Neural crest cell (in vitro differentiated cells): ENCODE measurements at regions not wholly inside any gene's neighbourhood (a gene's known extent, or its start where the extent isn't known, plus 50 kb on each side); places are given as distances from the start of the nearest gene placed in this dataset.
A peak's percentile ranks its signal among the peaks of the same experiment; 100 is the strongest.

Experiments used
- DNase-seq: peaks from one replicate; pipeline ENCODE4 v3.0.0; 2021; ENCODE audit warnings: low read depth, mixed read lengths, low spot score
- H3K27ac Mint-ChIP-seq: one replicate; pipeline ENCODE4 v1.8.0; 2021; ENCODE audit warnings: mild to moderate bottlenecking, mixed read lengths; ENCODE audit not compliant: unreplicated experiment
- H3K27me3 Mint-ChIP-seq: 2 replicates; pipeline ENCODE4 v1.8.0; 2021; ENCODE audit warnings: low read depth, mild to moderate bottlenecking, mixed read lengths
- H3K36me3 Mint-ChIP-seq: 2 replicates; pipeline ENCODE4 v1.8.0; 2021; ENCODE audit warnings: low read depth, mild to moderate bottlenecking, mixed read lengths
- H3K4me1 Mint-ChIP-seq: 2 replicates; pipeline ENCODE4 v1.8.0; 2021; ENCODE audit warnings: mixed read lengths
- H3K4me3 Mint-ChIP-seq: one replicate; pipeline ENCODE4 v1.8.0; 2021; ENCODE audit warnings: mild to moderate bottlenecking, mixed read lengths
- H3K9me3 Mint-ChIP-seq: 2 replicates; pipeline ENCODE4 v1.8.0; 2021; ENCODE audit warnings: mixed read lengths
- CTCF ChIP-seq: fragments of 200-600 bp; sonication (generic); conservative IDR thresholded peaks from 2 replicates; pipeline ENCODE4 v1.5.0; 2021; ENCODE audit warnings: antibody characterized with exemption, mild to moderate bottlenecking

DNA sequence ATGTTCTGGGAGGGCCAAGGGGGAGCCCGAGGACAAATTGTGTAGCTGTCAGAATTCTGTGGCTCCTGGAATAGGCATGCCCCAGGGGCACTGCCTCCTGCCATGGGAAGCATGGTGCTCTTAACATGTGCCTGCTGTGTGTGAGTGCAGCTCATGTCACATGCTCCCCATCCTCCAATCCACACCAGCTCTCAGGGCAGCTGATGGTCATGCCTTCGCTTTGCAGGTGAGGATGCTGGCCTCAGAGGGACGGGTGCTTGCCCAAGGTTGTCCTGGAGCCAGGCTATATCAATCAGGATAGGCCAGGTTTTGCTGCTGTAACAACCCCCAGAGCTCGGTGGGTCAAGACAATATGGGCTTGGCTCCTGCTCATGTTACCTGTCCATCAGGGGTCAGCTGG is 303.4 kb downstream of the RPS24 start:
- Mint-ChIP-seq H3K4me3 (no peak overlapping the region), H3K27me3 (no peaks in the 10 kb centered on the region), H3K9me3 (peaks cover 4% of the 10 kb centered on the region), H3K27ac (peak overlapping the region; percentile 81), H3K36me3 (peaks cover 4% of the 10 kb centered on the region), H3K4me1 (peaks cover 38% of the 10 kb centered on the region)
- DNase-seq: no peak
- TF ChIP-seq CTCF: no peak

DNA sequence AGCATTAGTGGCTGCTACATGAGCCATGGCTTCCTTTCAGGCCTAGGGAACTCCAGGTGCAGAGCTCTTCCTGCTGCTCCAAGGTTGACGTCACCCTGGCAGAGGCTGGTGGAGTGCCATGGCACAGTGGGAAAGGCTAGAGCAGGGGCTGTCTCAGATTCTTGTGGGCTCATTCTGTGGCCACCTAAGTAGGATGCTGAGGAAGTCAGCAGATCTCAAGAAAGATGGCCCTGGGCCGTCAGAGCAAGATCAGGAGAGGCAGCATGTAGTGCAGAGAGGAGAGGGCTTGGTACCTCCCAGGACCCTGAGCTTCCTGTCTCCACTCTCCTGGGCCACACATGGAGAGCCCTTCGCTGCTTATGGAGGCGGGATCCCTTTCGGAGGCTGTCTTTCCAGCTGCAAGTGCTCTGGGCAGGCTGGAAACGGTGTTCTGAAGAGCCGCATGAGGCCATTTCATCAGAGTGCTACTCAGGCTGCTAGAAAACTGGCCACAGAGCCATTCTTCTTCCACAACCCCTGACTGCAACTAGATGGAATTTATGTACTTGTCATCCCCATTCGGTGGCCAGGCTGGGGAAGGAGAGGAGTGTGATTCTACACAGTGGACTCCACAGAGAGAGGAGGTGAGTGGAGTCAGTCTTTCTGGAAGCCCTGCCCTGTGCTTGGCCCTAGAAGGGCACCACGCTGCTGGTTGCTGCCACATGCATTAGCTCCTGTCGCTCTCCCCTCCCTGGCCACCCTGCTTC is 304.2 kb downstream of the RPS24 start:
- no peaks in the 10 kb centered on the region for H3K27me3 Mint-ChIP-seq
- H3K36me3 Mint-ChIP-seq: peaks cover 4% of the 10 kb centered on the region
- H3K4me1 Mint-ChIP-seq: peaks cover 33% of the 10 kb centered on the region
- TF ChIP-seq CTCF: no peak
- no peak for DNase-seq
- H3K27ac Mint-ChIP-seq: no peak overlapping the region
- H3K4me3 Mint-ChIP-seq: no peak overlapping the region
- peaks cover 4% of the 10 kb centered on the region for H3K9me3 Mint-ChIP-seq

DNA sequence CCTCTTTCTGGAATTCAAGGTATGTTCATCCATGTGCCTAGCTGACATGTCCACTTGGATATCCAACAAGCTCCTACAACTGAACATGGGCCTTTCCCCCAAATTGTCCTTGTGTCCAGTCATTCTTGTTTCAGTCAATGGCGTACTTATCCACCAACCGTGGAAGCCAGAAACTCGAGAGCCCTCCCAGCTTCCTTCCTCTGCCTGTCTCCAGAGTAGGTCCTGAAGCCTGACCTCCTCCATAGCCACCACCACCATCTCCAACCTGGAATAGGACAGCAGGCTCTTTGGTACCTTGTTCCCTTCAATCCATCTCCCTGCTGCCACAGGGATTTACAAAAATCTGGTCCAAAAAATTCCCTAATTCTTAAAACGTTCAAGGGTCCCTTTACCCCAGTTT is 305.1 kb downstream of the RPS24 start:
- DNase-seq: no peak
- TF ChIP-seq CTCF: no peak
- Mint-ChIP-seq H3K9me3 (no peaks in the 10 kb centered on the region), H3K27me3 (no peaks in the 10 kb centered on the region), H3K4me1 (peaks cover 28% of the 10 kb centered on the region), H3K36me3 (no peaks in the 10 kb centered on the region), H3K27ac (no peak overlapping the region), H3K4me3 (no peak overlapping the region)

- Mint-ChIP-seq H3K9me3 (no peaks in the 10 kb centered on the region), H3K4me1 (peaks cover 28% of the 10 kb centered on the region), H3K4me3 (no peak overlapping the region), H3K27ac (no peak overlapping the region), H3K36me3 (no peaks in the 10 kb centered on the region), H3K27me3 (no peaks in the 10 kb centered on the region)
- no peak for DNase-seq
- no peak for TF ChIP-seq CTCF
Measured at GRCh38 chr10:78339251-78339650, 305.6 kb downstream of the RPS24 start.

GRCh38 chr10:78341953-78342614 is 308.4 kb downstream of the RPS24 start:
- Mint-ChIP-seq H3K9me3 (peaks cover 9% of the 10 kb centered on the region), H3K27me3 (no peaks in the 10 kb centered on the region), H3K36me3 (peaks cover 2% of the 10 kb centered on the region), H3K27ac (no peak overlapping the region), H3K4me1 (peaks cover 6% of the 10 kb centered on the region), H3K4me3 (no peak overlapping the region)
- TF ChIP-seq CTCF: no peak
- DNase-seq: no peak
